ENCODE measurements at regions not wholly inside any gene's neighbourhood (a gene's known extent, or its start where the extent isn't known, plus 50 kb on each side); places are given as distances from the start of the nearest gene placed in this dataset.

GRCh38 chr18:30405038-30405437 lies 637.5 kb downstream of the DSC3 start:
- TF ChIP-seq EP300 (IDR thresholded peaks at IDR 0.05): no peak
- TF ChIP-seq CTCF (IDR thresholded peaks at IDR 0.05): no peak
- no peak for TF ChIP-seq POLR2AphosphoS5 (IDR thresholded peaks at IDR 0.05)
- Histone ChIP-seq H3K9me3 (peaks cover 3% of the 10 kb centered on the region), H3K27ac (no peak overlapping the region), H3K4me3 (no peak overlapping the region), H3K4me1 (no peaks in the 10 kb centered on the region), H3K27me3 (no peaks in the 10 kb centered on the region), H3K36me3 (no peaks in the 10 kb centered on the region)
- no peak for DNase-seq (ENCODE audit: low spot score in 2 of 2)
- 87% methylated on average over 1 of the region's 1 CpG for WGBS

GRCh38 chr18:30404422-30404821 lies 638.1 kb downstream of the DSC3 start:
- 71% methylated on average over 1 of the region's 1 CpG for WGBS
- no peak for DNase-seq (ENCODE audit: low spot score in 2 of 2)
- Histone ChIP-seq H3K36me3 (no peaks in the 10 kb centered on the region), H3K27ac (no peak overlapping the region), H3K27me3 (no peaks in the 10 kb centered on the region), H3K4me1 (no peaks in the 10 kb centered on the region), H3K4me3 (no peak overlapping the region), H3K9me3 (peaks cover 3% of the 10 kb centered on the region)
- TF ChIP-seq POLR2A (IDR thresholded peaks at IDR 0.05): no peak
- no peak for TF ChIP-seq POLR2AphosphoS5 (IDR thresholded peaks at IDR 0.05)
- no peak for TF ChIP-seq EP300 (IDR thresholded peaks at IDR 0.05)
- TF ChIP-seq CTCF (IDR thresholded peaks at IDR 0.05): no peak

GRCh38 chr18:30403278-30403677 lies 639.3 kb downstream of the DSC3 start:
- DNase-seq (ENCODE audit: low spot score in 2 of 2): no peak
- Histone ChIP-seq H3K4me3 (no peak overlapping the region), H3K9me3 (no peaks in the 10 kb centered on the region), H3K4me1 (no peaks in the 10 kb centered on the region), H3K36me3 (no peaks in the 10 kb centered on the region), H3K27me3 (no peaks in the 10 kb centered on the region), H3K27ac (no peak overlapping the region)
- TF ChIP-seq CTCF (IDR thresholded peaks at IDR 0.05): no peak
- TF ChIP-seq POLR2AphosphoS5 (IDR thresholded peaks at IDR 0.05): no peak
- no peak for TF ChIP-seq POLR2A (IDR thresholded peaks at IDR 0.05)
- no peak for TF ChIP-seq EP300 (IDR thresholded peaks at IDR 0.05)
- WGBS: 61% methylated on average over 3 of the region's 3 CpGs

GRCh38 chr18:30387401-30387800 lies 655.1 kb downstream of the DSC3 start:
- no peak overlapping the region for H3K27ac ChIP-seq
- WGBS: 20% methylated on average over 2 of the region's 2 CpGs
- H3K9me3 ChIP-seq: no peaks in the 10 kb centered on the region
- no peaks in the 10 kb centered on the region for H3K36me3 ChIP-seq
- no peaks in the 10 kb centered on the region for H3K4me1 ChIP-seq
- DNase-seq (ENCODE audit: low spot score in 2 of 2): no peak
- TF ChIP-seq POLR2A (IDR thresholded peaks at IDR 0.05): no peak
- no peak for TF ChIP-seq POLR2AphosphoS5 (IDR thresholded peaks at IDR 0.05)
- no peak for TF ChIP-seq EP300 (IDR thresholded peaks at IDR 0.05)
- no peak for TF ChIP-seq CTCF (IDR thresholded peaks at IDR 0.05)
- no peaks in the 10 kb centered on the region for H3K27me3 ChIP-seq
- no peak overlapping the region for H3K4me3 ChIP-seq

GRCh38 chr18:30386624-30387023 lies 655.9 kb downstream of the DSC3 start:
- TF ChIP-seq POLR2A (IDR thresholded peaks at IDR 0.05) (no peak), POLR2AphosphoS5 (IDR thresholded peaks at IDR 0.05) (no peak), CTCF (IDR thresholded peaks at IDR 0.05) (no peak), EP300 (IDR thresholded peaks at IDR 0.05) (no peak)
- H3K4me3 ChIP-seq: no peak overlapping the region
- H3K36me3 ChIP-seq: no peaks in the 10 kb centered on the region
- H3K27me3 ChIP-seq: no peaks in the 10 kb centered on the region
- no peak overlapping the region for H3K27ac ChIP-seq
- 49% methylated on average over 5 of the region's 5 CpGs for WGBS
- no peaks in the 10 kb centered on the region for H3K4me1 ChIP-seq
- H3K9me3 ChIP-seq: no peaks in the 10 kb centered on the region
- DNase-seq (ENCODE audit: low spot score in 2 of 2): no peak
